Panc1 (cell line): ENCODE measurements at regions not wholly inside any gene's neighbourhood (a gene's known extent, or its start where the extent isn't known, plus 50 kb on each side); places are given as distances from the start of the nearest gene placed in this dataset.

Source experiments
- CTCF ChIP-seq: fragments of 450-650 bp; IDR thresholded peaks from 2 replicates; pipeline ENCODE4 v1.5.1; 2017; ENCODE audit warnings: mild to moderate bottlenecking
- POLR2AphosphoS5 ChIP-seq: IDR thresholded peaks from 2 replicates; pipeline ENCODE4 v1.6.1; 2012; ENCODE audit warnings: mild to moderate bottlenecking, low read depth, low read length, moderate library complexity
- REST ChIP-seq, 2 experiments: IDR thresholded peaks; 2 replicates each; pipeline ENCODE4 v1.6.1; 2011 to 2012; ENCODE audit warnings: low read depth in 2 of 2, control low read depth in 1 of 2, low read length in 1 of 2, mild to moderate bottlenecking in 1 of 2, moderate library complexity in 1 of 2; ENCODE audit not compliant: insufficient read depth in 1 of 2
- SIN3A ChIP-seq: IDR thresholded peaks from 2 replicates; pipeline ENCODE4 v1.6.1; 2012; ENCODE audit warnings: low read depth, mild to moderate bottlenecking, low read length, moderate library complexity, borderline replicate concordance; ENCODE audit not compliant: insufficient read depth
- TCF7L2 ChIP-seq: IDR thresholded peaks from 2 replicates; pipeline ENCODE4 v1.6.1; 2011; ENCODE audit warnings: mild to moderate bottlenecking, low read depth, low read length, inconsistent platforms

- no peak for TF ChIP-seq CTCF
- TF ChIP-seq POLR2AphosphoS5: no peak
- TF ChIP-seq REST (IDR thresholded peaks at IDR 0.05; ENCODE audit: insufficient read depth in 1 of 2, low read depth in 2 of 2, low read length in 1 of 2): no peak
- no peak for TF ChIP-seq SIN3A
- TF ChIP-seq TCF7L2: no peak
Observed at GRCh38 chr12:43278541-43278832, 273.5 kb downstream of the ADAMTS20 start.
